ENCODE measurements at regions not wholly inside any gene's neighbourhood (a gene's known extent, or its start where the extent isn't known, plus 50 kb on each side); places are given as distances from the start of the nearest gene placed in this dataset.

DNA sequence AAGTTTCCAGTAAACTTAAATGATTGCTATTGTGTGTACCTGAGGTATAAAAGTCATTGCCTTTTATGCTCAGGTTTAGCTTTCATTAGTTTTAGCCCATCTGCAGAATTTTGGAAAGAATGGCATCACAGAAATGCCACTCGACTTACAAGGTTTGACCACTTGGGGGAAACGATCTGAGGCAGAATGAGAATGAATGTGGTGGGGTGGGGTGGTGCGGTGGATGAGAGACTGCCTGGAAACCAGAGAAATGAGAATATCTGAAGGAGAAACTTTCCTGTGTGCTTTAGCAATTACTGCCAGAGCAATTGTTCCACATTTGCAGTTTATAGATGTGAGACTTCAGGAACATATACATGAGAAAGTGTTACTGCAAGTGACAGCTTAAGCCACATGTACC, 225.4 kb upstream of the PDE3A start:
- Histone ChIP-seq H3K4me1 (ENCODE audit: control insufficient read depth in 1 of 2, insufficient read depth in 2 of 2, low read length in 2 of 2) (no peaks in the 10 kb centered on the region), H3K9ac (ENCODE audit: insufficient read depth, low read length, poor library complexity, severe bottlenecking) (no peak overlapping the region), H2AFZ (ENCODE audit: insufficient read depth, low read depth, low read length, poor library complexity, severe bottlenecking) (no peak overlapping the region), H4K20me1 (ENCODE audit: insufficient read depth, low read length) (no peaks in the 10 kb centered on the region), H3K27ac (ENCODE audit: low read depth in 1 of 2, low read length in 2 of 2) (no peak overlapping the region), H3K4me2 (replicated peaks; ENCODE audit: extremely low read depth, low read length, poor library complexity, severe bottlenecking) (no peak overlapping the region), H3K36me3 (replicated peaks in 1 of 2; ENCODE audit: control insufficient read depth in 1 of 2, insufficient read depth in 2 of 2, low read length in 2 of 2) (no peaks in the 10 kb centered on the region), H3K9me3 (replicated peaks in 1 of 2; ENCODE audit: control insufficient read depth in 1 of 2, insufficient read depth in 1 of 2, low read length in 2 of 2) (no peaks in the 10 kb centered on the region), H3K4me3 (replicated peaks in 1 of 3; ENCODE audit: low read depth in 2 of 3, low read length in 3 of 3) (no peak overlapping the region), H3K79me2 (ENCODE audit: insufficient read depth, low read length) (no peaks in the 10 kb centered on the region), H3K27me3 (ENCODE audit: control insufficient read depth in 2 of 2, insufficient read depth in 2 of 2, low read length in 2 of 2) (no peaks in the 10 kb centered on the region)
- H3K27ac Mint-ChIP-seq, result no peak overlapping the region
- no peaks in the 10 kb centered on the region for H3K36me3 Mint-ChIP-seq
- no peak for DNase-seq
- no peaks in the 10 kb centered on the region for H3K9me3 Mint-ChIP-seq
- intact Hi-C loops (cut with micrococcal nuclease), result no loop called here
- peaks cover 0 to 2% (median 0%) of the 10 kb centered on the region in 3 donors for H3K27me3 Mint-ChIP-seq (ENCODE audit: low read depth in 3 of 3)
- 51% methylated on average over 2 of the region's 3 CpGs for WGBS (ENCODE audit: insufficient coverage)
- H3K4me3 Mint-ChIP-seq, result no peak overlapping the region
- H3K4me1 Mint-ChIP-seq, result peaks cover 2% of the 10 kb centered on the region
- TF ChIP-seq, protein P1, sequence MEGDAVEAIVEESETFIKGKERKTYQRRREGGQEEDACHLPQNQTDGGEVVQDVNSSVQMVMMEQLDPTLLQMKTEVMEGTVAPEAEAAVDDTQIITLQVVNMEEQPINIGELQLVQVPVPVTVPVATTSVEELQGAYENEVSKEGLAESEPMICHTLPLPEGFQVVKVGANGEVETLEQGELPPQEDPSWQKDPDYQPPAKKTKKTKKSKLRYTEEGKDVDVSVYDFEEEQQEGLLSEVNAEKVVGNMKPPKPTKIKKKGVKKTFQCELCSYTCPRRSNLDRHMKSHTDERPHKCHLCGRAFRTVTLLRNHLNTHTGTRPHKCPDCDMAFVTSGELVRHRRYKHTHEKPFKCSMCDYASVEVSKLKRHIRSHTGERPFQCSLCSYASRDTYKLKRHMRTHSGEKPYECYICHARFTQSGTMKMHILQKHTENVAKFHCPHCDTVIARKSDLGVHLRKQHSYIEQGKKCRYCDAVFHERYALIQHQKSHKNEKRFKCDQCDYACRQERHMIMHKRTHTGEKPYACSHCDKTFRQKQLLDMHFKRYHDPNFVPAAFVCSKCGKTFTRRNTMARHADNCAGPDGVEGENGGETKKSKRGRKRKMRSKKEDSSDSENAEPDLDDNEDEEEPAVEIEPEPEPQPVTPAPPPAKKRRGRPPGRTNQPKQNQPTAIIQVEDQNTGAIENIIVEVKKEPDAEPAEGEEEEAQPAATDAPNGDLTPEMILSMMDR (IDR thresholded peaks at IDR 0.05), result no peak

DNA sequence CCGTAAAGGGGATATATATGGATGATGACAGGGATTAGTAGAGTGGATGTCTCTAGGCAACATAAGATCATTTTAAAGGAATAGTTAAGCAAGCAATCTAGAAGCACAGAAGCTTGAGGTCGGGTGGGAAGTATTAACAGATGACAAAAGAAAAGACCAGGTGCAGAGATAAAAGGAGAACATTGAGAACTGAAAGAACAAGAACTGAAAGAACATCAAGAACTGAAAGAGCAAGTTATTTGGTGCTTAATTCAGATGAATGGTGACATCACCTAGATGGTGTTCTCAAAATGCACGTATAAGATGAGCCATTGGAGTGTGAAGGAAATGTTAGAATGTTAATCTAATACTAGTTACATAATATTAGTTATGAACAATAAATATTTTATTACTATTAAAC, 224.0 kb upstream of the PDE3A start:
- no peaks in the 10 kb centered on the region for H3K27me3 ChIP-seq (ENCODE audit: control insufficient read depth in 2 of 2, insufficient read depth in 2 of 2, low read length in 2 of 2)
- no peak overlapping the region for H3K9ac ChIP-seq (ENCODE audit: insufficient read depth, low read length, poor library complexity, severe bottlenecking)
- H4K20me1 ChIP-seq (ENCODE audit: insufficient read depth, low read length), result no peaks in the 10 kb centered on the region
- H3K27ac Mint-ChIP-seq, result no peak overlapping the region
- no peaks in the 10 kb centered on the region for H3K79me2 ChIP-seq (ENCODE audit: insufficient read depth, low read length)
- H3K4me3 Mint-ChIP-seq, result no peak overlapping the region
- TF ChIP-seq, protein P1 (IDR thresholded peaks at IDR 0.05), result no peak
- H3K9me3 ChIP-seq (replicated peaks in 1 of 2; ENCODE audit: control insufficient read depth in 1 of 2, insufficient read depth in 1 of 2, low read length in 2 of 2), result no peaks in the 10 kb centered on the region
- DNase-seq, result no peak
- H3K36me3 ChIP-seq (replicated peaks in 1 of 2; ENCODE audit: control insufficient read depth in 1 of 2, insufficient read depth in 2 of 2, low read length in 2 of 2), result no peaks in the 10 kb centered on the region
- H3K9me3 Mint-ChIP-seq, result no peaks in the 10 kb centered on the region
- H3K4me1 ChIP-seq (ENCODE audit: control insufficient read depth in 1 of 2, insufficient read depth in 2 of 2, low read length in 2 of 2), result no peaks in the 10 kb centered on the region
- H3K4me1 Mint-ChIP-seq, result peaks cover 2% of the 10 kb centered on the region
- intact Hi-C loops (cut with micrococcal nuclease), result no loop called here
- H3K4me2 ChIP-seq (replicated peaks; ENCODE audit: extremely low read depth, low read length, poor library complexity, severe bottlenecking), result no peak overlapping the region
- 47% methylated on average over 2 of the region's 3 CpGs for WGBS (ENCODE audit: insufficient coverage)
- no peak overlapping the region for H2AFZ ChIP-seq (ENCODE audit: insufficient read depth, low read depth, low read length, poor library complexity, severe bottlenecking)
- peaks cover 0 to 2% (median 0%) of the 10 kb centered on the region in 3 donors for H3K27me3 Mint-ChIP-seq (ENCODE audit: low read depth in 3 of 3)
- no peak overlapping the region for H3K27ac ChIP-seq (ENCODE audit: low read depth in 1 of 2, low read length in 2 of 2)
- no peak overlapping the region for H3K4me3 ChIP-seq (replicated peaks in 1 of 3; ENCODE audit: low read depth in 2 of 3, low read length in 3 of 3)
- H3K36me3 Mint-ChIP-seq, result no peaks in the 10 kb centered on the region
